Fibroblast of lung (primary cell): ENCODE measurements at regions not wholly inside any gene's neighbourhood (a gene's known extent, or its start where the extent isn't known, plus 50 kb on each side); places are given as distances from the start of the nearest gene placed in this dataset.

ENCODE experiments used
- DNase-seq, 2 donors: peaks; one replicate each; pipeline versions ENCODE4 v3.0.0 to v3.0.0-alpha.2; 2010; ENCODE audit warnings: low read depth in 2 of 2
- H2AFZ ChIP-seq: 2 replicates; pipeline ENCODE4 v1.5.1; 2012; ENCODE audit warnings: low read length, control low read depth, inconsistent platforms
- H3K27ac ChIP-seq: 2 replicates; pipeline ENCODE4 v1.5.1; 2011; ENCODE audit warnings: low read length, control low read depth; ENCODE audit not compliant: insufficient read depth
- H3K27me3 ChIP-seq: 2 replicates; pipeline ENCODE4 v1.5.1; 2011; ENCODE audit warnings: mild to moderate bottlenecking, low read length; ENCODE audit not compliant: control insufficient read depth, insufficient read depth
- H3K36me3 ChIP-seq: 2 replicates; pipeline ENCODE4 v1.5.1; 2011; ENCODE audit warnings: low read length; ENCODE audit not compliant: control insufficient read depth, insufficient read depth
- H3K4me1 ChIP-seq: 2 replicates; pipeline ENCODE4 v1.5.1; 2011; ENCODE audit warnings: low read length; ENCODE audit not compliant: control insufficient read depth, insufficient read depth; ENCODE audit errors: extremely low read depth
- H3K4me2 ChIP-seq: 2 replicates; pipeline ENCODE4 v1.5.1; 2011; ENCODE audit warnings: low read length, control low read depth; ENCODE audit not compliant: insufficient read depth; ENCODE audit errors: extremely low read depth
- H3K4me3 ChIP-seq, 4 experiments: fragments of 200-600 bp in 1 of 4; sonication (generic) in 1 of 4; replicated peaks in 1 of 4; 2 replicates each; pipeline ENCODE4 v1.5.1; 2011 to 2016; ENCODE audit warnings: low read length in 4 of 4, low read depth in 3 of 4, mild to moderate bottlenecking in 3 of 4, control low read depth in 2 of 4, inconsistent platforms in 1 of 4, mixed read lengths in 1 of 4; ENCODE audit not compliant: insufficient read depth in 1 of 4; ENCODE audit errors: control extremely low read depth in 1 of 4
- H3K79me2 ChIP-seq: 2 replicates; pipeline ENCODE4 v1.5.1; 2012; ENCODE audit warnings: mild to moderate bottlenecking, low read length, inconsistent platforms; ENCODE audit not compliant: control insufficient read depth, insufficient read depth
- H3K9ac ChIP-seq: 2 replicates; pipeline ENCODE4 v1.5.1; 2011; ENCODE audit warnings: mild to moderate bottlenecking, low read length, control low read depth; ENCODE audit not compliant: insufficient read depth
- H3K9me3 ChIP-seq: 2 replicates; pipeline ENCODE4 v1.5.1; 2012; ENCODE audit warnings: low read depth, low read length; ENCODE audit not compliant: control insufficient read depth, insufficient read depth
- H4K20me1 ChIP-seq: 2 replicates; pipeline ENCODE4 v1.5.1; 2011; ENCODE audit warnings: low read length; ENCODE audit not compliant: control insufficient read depth, insufficient read depth; ENCODE audit errors: extremely low read depth
- EZH2 ChIP-seq: IDR thresholded peaks from 2 replicates; pipeline ENCODE4 v1.5.1; 2012; ENCODE audit warnings: low read length, control low read depth, mild to moderate bottlenecking; ENCODE audit errors: missing control alignments
- TF ChIP-seq, protein P1 (sequence below), 2 donors: IDR thresholded peaks in 1 of 2; conservative IDR thresholded peaks in 1 of 2; 1 replicate in 1 of 2; 2 replicates in 1 of 2; pipeline ENCODE4 v1.5.1; 2011 to 2012; ENCODE audit warnings: low read length in 2 of 2, control low read depth in 1 of 2, inconsistent platforms in 1 of 2, low read depth in 1 of 2, mild to moderate bottlenecking in 1 of 2

- no peak overlapping the region for H3K9ac ChIP-seq
- TF ChIP-seq, protein P1, sequence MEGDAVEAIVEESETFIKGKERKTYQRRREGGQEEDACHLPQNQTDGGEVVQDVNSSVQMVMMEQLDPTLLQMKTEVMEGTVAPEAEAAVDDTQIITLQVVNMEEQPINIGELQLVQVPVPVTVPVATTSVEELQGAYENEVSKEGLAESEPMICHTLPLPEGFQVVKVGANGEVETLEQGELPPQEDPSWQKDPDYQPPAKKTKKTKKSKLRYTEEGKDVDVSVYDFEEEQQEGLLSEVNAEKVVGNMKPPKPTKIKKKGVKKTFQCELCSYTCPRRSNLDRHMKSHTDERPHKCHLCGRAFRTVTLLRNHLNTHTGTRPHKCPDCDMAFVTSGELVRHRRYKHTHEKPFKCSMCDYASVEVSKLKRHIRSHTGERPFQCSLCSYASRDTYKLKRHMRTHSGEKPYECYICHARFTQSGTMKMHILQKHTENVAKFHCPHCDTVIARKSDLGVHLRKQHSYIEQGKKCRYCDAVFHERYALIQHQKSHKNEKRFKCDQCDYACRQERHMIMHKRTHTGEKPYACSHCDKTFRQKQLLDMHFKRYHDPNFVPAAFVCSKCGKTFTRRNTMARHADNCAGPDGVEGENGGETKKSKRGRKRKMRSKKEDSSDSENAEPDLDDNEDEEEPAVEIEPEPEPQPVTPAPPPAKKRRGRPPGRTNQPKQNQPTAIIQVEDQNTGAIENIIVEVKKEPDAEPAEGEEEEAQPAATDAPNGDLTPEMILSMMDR (conservative IDR thresholded peaks at IDR 0.05 in 1 of 2, IDR thresholded peaks at IDR 0.05 in 1 of 2; ENCODE audit: low read depth in 1 of 2, low read length in 2 of 2): no peak
- TF ChIP-seq EZH2: no peak
- H3K4me3 ChIP-seq: no peak overlapping the region
- H2AFZ ChIP-seq: no peak overlapping the region
- H3K36me3 ChIP-seq: no peaks in the 10 kb centered on the region
- no peak overlapping the region for H3K27ac ChIP-seq
- H3K27me3 ChIP-seq: no peaks in the 10 kb centered on the region
- no peak for DNase-seq
- H3K4me2 ChIP-seq: no peak overlapping the region
- H3K9me3 ChIP-seq: no peaks in the 10 kb centered on the region
- no peaks in the 10 kb centered on the region for H3K79me2 ChIP-seq
- no peaks in the 10 kb centered on the region for H4K20me1 ChIP-seq
- no peaks in the 10 kb centered on the region for H3K4me1 ChIP-seq
These were observed 314.3 kb upstream of the ARGLU1 start for GRCh38 chr13:106882246-106882645.

DNA sequence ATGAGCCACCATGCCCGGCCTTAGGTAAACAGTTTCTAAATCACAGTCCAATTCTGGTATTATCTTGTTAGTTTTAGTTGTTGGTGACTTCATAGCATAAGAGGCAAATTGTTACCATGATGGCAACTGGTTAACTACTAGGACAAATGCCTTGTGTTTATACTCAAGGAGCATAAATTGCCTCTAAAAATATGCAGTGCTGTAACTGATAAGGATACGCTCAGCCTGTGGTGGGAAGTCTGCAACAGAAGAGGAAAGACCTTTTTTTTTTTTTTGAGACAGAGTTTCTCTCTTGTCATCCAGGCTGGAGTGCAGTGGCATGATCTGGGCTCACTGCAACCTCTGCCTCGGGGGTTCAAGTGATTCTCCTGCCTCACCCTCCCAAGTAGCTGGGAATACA lies 311.9 kb upstream of the ARGLU1 start:
- H3K27me3 ChIP-seq: no peaks in the 10 kb centered on the region
- no peak overlapping the region for H3K27ac ChIP-seq
- TF ChIP-seq, protein P1 (conservative IDR thresholded peaks at IDR 0.05 in 1 of 2, IDR thresholded peaks at IDR 0.05 in 1 of 2; ENCODE audit: low read depth in 1 of 2, low read length in 2 of 2): no peak
- no peak for TF ChIP-seq EZH2
- DNase-seq: no peak
- no peaks in the 10 kb centered on the region for H3K79me2 ChIP-seq
- no peaks in the 10 kb centered on the region for H4K20me1 ChIP-seq
- H3K4me2 ChIP-seq: no peak overlapping the region
- no peak overlapping the region for H3K9ac ChIP-seq
- H3K9me3 ChIP-seq: no peaks in the 10 kb centered on the region
- H3K36me3 ChIP-seq: no peaks in the 10 kb centered on the region
- no peak overlapping the region for H3K4me3 ChIP-seq
- H2AFZ ChIP-seq: no peak overlapping the region
- no peaks in the 10 kb centered on the region for H3K4me1 ChIP-seq

GRCh38 chr13:106874323-106874722 lies 306.4 kb upstream of the ARGLU1 start:
- H2AFZ ChIP-seq: no peak overlapping the region
- no peaks in the 10 kb centered on the region for H4K20me1 ChIP-seq
- no peak for DNase-seq
- no peaks in the 10 kb centered on the region for H3K36me3 ChIP-seq
- H3K4me1 ChIP-seq: no peaks in the 10 kb centered on the region
- no peaks in the 10 kb centered on the region for H3K9me3 ChIP-seq
- no peak overlapping the region for H3K27ac ChIP-seq
- no peaks in the 10 kb centered on the region for H3K27me3 ChIP-seq
- no peak overlapping the region for H3K9ac ChIP-seq
- no peak for TF ChIP-seq EZH2
- TF ChIP-seq, protein P1 (conservative IDR thresholded peaks at IDR 0.05 in 1 of 2, IDR thresholded peaks at IDR 0.05 in 1 of 2; ENCODE audit: low read depth in 1 of 2, low read length in 2 of 2): no peak
- no peak overlapping the region for H3K4me2 ChIP-seq
- H3K79me2 ChIP-seq: no peaks in the 10 kb centered on the region
- no peak overlapping the region for H3K4me3 ChIP-seq
